Esophagus (tissue), 2 donors: ENCODE measurements at regions not wholly inside any gene's neighbourhood (a gene's known extent, or its start where the extent isn't known, plus 50 kb on each side); places are given as distances from the start of the nearest gene placed in this dataset.

Source experiments
- H3K27ac ChIP-seq, 2 donors: one replicate each; pipeline ENCODE4 v1.5.1; 2013; ENCODE audit warnings: low read depth in 2 of 2, mild to moderate bottlenecking in 2 of 2, inconsistent platforms in 1 of 2, low read length in 1 of 2, moderate library complexity in 1 of 2
- H3K27me3 ChIP-seq, 2 donors: one replicate each; pipeline ENCODE4 v1.6.1; 2013; ENCODE audit warnings: low read length in 2 of 2, control low read depth in 1 of 2, mild to moderate bottlenecking in 1 of 2; ENCODE audit not compliant: insufficient read depth in 2 of 2, control insufficient read depth in 1 of 2
- H3K36me3 ChIP-seq, 2 donors: one replicate each; pipeline ENCODE4 v1.6.1; 2013; ENCODE audit warnings: low read length in 1 of 2; ENCODE audit not compliant: control insufficient read depth in 2 of 2, insufficient read depth in 2 of 2
- H3K4me1 ChIP-seq, 2 donors: one replicate each; pipeline ENCODE4 v1.6.1; 2013; ENCODE audit warnings: low read length in 1 of 2; ENCODE audit not compliant: control insufficient read depth in 2 of 2, insufficient read depth in 2 of 2
- H3K4me3 ChIP-seq, 2 donors: one replicate each; pipeline ENCODE4 v1.5.1; 2013; ENCODE audit warnings: low read length in 2 of 2, mild to moderate bottlenecking in 2 of 2, low read depth in 1 of 2, moderate library complexity in 1 of 2
- H3K9me3 ChIP-seq, 2 donors: one replicate each; pipeline ENCODE4 v1.6.1; 2013; ENCODE audit warnings: mild to moderate bottlenecking in 2 of 2, low read depth in 1 of 2, low read length in 1 of 2, moderate library complexity in 1 of 2; ENCODE audit not compliant: control insufficient read depth in 2 of 2, insufficient read depth in 1 of 2
- WGBS, 2 donors: extraction: QIAGEN DNeasy Blood & Tissue Kit; methylation state at CpG; one replicate each; pipeline ENCODE4 v1.1.7; 2013; 5-methylcytosine and 5-hydroxymethylcytosine counted together
- donor health status: healthy with polysubstance abuse.
- donor health status: Bipolar disorder and iron deficiency.

- Histone ChIP-seq H3K4me1 (no peaks in the 10 kb centered on the region), H3K36me3 (no peaks in the 10 kb centered on the region), H3K27me3 (no peaks in the 10 kb centered on the region), H3K4me3 (no peak overlapping the region), H3K9me3 (no peaks in the 10 kb centered on the region), H3K27ac (no peak overlapping the region)
- 82 to 85% methylated on average over 1 of the region's 1 CpG for WGBS, 2 donors
Measured at GRCh38 chr6:81694855-81695254, 57.6 kb downstream of the TENT5A start.

GRCh38 chr6:81694207-81694606 lies 58.3 kb downstream of the TENT5A start:
- Histone ChIP-seq H3K27ac (no peak overlapping the region), H3K4me1 (no peaks in the 10 kb centered on the region), H3K36me3 (no peaks in the 10 kb centered on the region), H3K27me3 (no peaks in the 10 kb centered on the region), H3K9me3 (no peaks in the 10 kb centered on the region), H3K4me3 (no peak overlapping the region)
- WGBS, 2 donors = 72 to 81% methylated on average over 2 of the region's 2 CpGs

- Histone ChIP-seq H3K4me1 (no peaks in the 10 kb centered on the region), H3K27ac (no peak overlapping the region), H3K4me3 (no peak overlapping the region), H3K36me3 (no peaks in the 10 kb centered on the region), H3K9me3 (no peaks in the 10 kb centered on the region), H3K27me3 (no peaks in the 10 kb centered on the region)
- WGBS, 2 donors = 45 to 66% methylated on average over 4 of the region's 4 CpGs
Measured at GRCh38 chr6:81693266-81693665, 59.2 kb downstream of the TENT5A start.

- no peak overlapping the region for H3K27ac ChIP-seq
- no peaks in the 10 kb centered on the region for H3K27me3 ChIP-seq
- 92 to 97% methylated on average over 1 of the region's 1 CpG for WGBS, 2 donors
- H3K4me1 ChIP-seq = no peaks in the 10 kb centered on the region
- no peaks in the 10 kb centered on the region for H3K36me3 ChIP-seq
- H3K9me3 ChIP-seq = no peaks in the 10 kb centered on the region
- H3K4me3 ChIP-seq = no peak overlapping the region
Measured at GRCh38 chr6:81690073-81690472, 62.4 kb downstream of the TENT5A start.

- Histone ChIP-seq H3K4me3 (no peak overlapping the region), H3K27ac (no peak overlapping the region), H3K36me3 (no peaks in the 10 kb centered on the region), H3K27me3 (no peaks in the 10 kb centered on the region), H3K9me3 (no peaks in the 10 kb centered on the region), H3K4me1 (no peaks in the 10 kb centered on the region)
- 68 to 70% methylated on average over 3 of the region's 3 CpGs for WGBS, 2 donors
Measured at GRCh38 chr6:81689580-81689979, 62.9 kb downstream of the TENT5A start.

GRCh38 chr6:81683912-81684311 lies 68.6 kb downstream of the TENT5A start:
- Histone ChIP-seq H3K36me3 (no peaks in the 10 kb centered on the region), H3K27ac (no peak overlapping the region), H3K27me3 (no peaks in the 10 kb centered on the region), H3K9me3 (no peaks in the 10 kb centered on the region), H3K4me1 (no peaks in the 10 kb centered on the region), H3K4me3 (no peak overlapping the region)
- WGBS, 2 donors = 40 to 42% methylated on average over 5 of the region's 5 CpGs

- H3K4me1 ChIP-seq = no peaks in the 10 kb centered on the region
- 84 to 85% methylated on average over 5 of the region's 5 CpGs for WGBS, 2 donors
- H3K36me3 ChIP-seq = no peaks in the 10 kb centered on the region
- H3K27me3 ChIP-seq = no peaks in the 10 kb centered on the region
- H3K9me3 ChIP-seq = no peaks in the 10 kb centered on the region
- no peak overlapping the region for H3K4me3 ChIP-seq
- no peak overlapping the region for H3K27ac ChIP-seq
Measured at GRCh38 chr6:81682858-81683620, 69.4 kb downstream of the TENT5A start.

GRCh38 chr6:81682235-81682795 lies 70.2 kb downstream of the TENT5A start:
- H3K36me3 ChIP-seq = no peaks in the 10 kb centered on the region
- H3K27ac ChIP-seq = no peak overlapping the region

GRCh38 chr6:81669445-81669844 lies 83.0 kb downstream of the TENT5A start:
- WGBS, 2 donors = 62 to 85% methylated on average over 2 of the region's 2 CpGs
- no peaks in the 10 kb centered on the region for H3K4me1 ChIP-seq
- no peak overlapping the region for H3K4me3 ChIP-seq
- no peak overlapping the region for H3K27ac ChIP-seq
- H3K36me3 ChIP-seq = no peaks in the 10 kb centered on the region
- no peaks in the 10 kb centered on the region for H3K9me3 ChIP-seq
- H3K27me3 ChIP-seq = no peaks in the 10 kb centered on the region

More at GRCh38 chr6:81682235-81682795, 70.2 kb downstream of the TENT5A start:
- Histone ChIP-seq H3K4me1 (no peaks in the 10 kb centered on the region), H3K27me3 (no peaks in the 10 kb centered on the region), H3K4me3 (no peak overlapping the region), H3K9me3 (no peaks in the 10 kb centered on the region)

- no peaks in the 10 kb centered on the region for H3K9me3 ChIP-seq
Measured at GRCh38 chr6:81668615-81669047, 83.8 kb downstream of the TENT5A start.

More at GRCh38 chr6:81668615-81669047, 83.8 kb downstream of the TENT5A start:
- Histone ChIP-seq H3K27me3 (no peaks in the 10 kb centered on the region), H3K36me3 (no peaks in the 10 kb centered on the region), H3K4me3 (no peak overlapping the region), H3K27ac (no peak overlapping the region), H3K4me1 (no peaks in the 10 kb centered on the region)
- WGBS, 2 donors = 94 to 96% methylated on average over 1 of the region's 1 CpG
